T-helper 1 cell (primary cell): ENCODE measurements at regions not wholly inside any gene's neighbourhood (a gene's known extent, or its start where the extent isn't known, plus 50 kb on each side); places are given as distances from the start of the nearest gene placed in this dataset.

Experiments
- DNase-seq, 5 donors: peaks; one replicate each; pipeline ENCODE4 v3.0.0-alpha.2; 2012 to 2020

DNA sequence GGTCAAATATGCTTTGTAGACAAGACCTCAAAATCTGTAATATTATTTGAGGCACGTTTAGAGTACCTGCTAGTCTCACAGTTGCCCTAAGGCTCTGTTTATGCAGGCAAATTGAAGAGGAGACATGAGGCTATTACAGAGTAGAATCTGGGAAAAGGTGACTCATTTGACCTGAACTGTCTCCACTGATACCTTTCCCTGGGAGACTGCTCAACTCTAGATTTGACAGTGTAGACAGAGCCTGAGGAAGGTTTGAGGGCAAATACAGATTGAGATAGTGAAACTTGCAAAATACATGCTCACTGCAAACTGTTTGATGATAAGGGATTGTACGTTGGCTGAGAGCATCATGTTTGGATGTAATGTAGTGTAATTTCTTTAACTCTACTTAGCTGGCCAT is 1266.6 kb upstream of the CDH8 start:
- DNase-seq = no peak

DNA sequence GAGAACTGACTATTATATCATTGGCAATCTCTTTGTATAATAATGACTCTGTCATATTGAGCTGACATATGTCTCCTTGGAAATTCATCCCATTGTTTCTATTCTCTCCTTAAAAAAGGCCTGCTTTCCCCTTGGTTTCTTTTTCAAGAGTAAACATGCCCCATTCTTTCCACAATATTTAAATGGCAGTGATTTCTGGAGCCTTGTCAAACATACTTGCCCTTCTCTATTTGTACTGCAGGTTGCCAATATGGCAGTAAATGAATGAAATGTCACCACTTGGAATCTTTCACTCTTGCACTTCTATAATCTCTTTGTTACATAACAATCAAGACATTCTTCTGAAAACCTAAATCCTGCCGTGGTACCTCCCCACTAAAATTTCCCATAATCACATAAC is 1265.1 kb upstream of the CDH8 start:
- no peak for DNase-seq

DNA sequence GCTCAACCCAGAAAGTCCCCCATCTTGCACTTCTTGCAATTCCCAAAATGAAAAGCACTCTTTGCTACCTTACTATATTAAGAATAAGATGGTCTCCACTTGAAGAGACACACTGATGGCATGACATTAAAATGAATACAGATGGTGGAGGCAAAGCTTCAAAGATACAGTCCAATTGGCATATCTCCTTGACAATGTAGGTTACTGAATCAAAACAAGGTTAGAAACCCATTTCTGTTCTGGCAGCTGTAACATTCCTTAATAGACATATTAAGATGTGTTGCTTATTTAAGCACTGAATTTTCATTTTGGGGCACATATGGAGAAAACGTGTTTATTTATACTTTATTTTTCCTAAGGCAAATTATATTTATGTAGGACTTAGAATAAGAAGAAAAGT is 1262.8 kb upstream of the CDH8 start:
- DNase-seq = no peak

DNA sequence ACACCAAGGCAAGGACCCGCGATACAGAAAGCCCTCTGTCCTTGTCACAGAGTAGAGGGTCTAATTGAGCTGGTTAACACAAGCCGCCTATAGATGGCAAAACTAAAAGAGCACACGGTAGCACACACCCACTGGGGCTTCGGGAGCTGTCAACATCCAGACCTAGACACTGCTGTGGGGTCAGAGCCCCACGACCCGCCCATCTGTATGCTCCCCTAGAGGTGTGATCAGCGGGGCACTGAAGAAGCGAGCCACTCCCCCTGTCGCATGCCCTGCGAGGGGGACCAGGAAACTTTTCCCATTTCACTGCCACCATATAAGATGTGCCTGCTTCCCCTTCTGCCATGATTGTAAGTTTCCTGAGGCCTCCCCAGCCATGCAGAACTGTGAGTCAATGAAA is 1255.8 kb upstream of the CDH8 start:
- no peak for DNase-seq

DNA sequence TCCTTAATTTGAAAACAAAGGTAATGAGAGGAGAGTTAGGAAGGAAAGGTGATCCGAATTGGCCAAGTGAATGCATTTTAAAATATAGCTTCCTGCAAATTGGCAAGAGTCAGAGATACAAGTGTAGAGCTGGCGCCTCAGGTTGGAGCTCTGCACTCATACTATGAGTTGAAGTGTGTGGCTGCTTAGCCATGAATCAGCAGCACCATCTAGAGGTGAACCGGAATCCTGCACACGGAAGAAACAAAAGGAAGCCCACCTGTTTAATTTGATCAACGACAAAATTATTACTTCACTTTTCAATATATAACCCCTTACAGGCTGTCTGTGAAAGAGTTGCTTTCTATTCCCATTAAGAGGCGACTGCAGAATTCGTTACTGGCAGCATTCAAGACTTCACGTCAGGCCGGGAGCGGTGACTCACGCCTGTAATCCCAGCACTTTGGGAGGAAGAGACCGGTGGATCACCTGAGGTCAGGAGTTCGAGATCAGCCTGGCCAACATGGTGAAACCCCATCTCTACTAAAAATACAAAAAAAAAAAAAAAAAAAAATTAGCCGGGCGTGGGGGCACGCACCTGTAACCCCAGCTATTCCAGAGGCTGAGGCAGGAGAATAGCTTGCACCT is 1253.7 kb upstream of the CDH8 start:
- no peak for DNase-seq

DNA sequence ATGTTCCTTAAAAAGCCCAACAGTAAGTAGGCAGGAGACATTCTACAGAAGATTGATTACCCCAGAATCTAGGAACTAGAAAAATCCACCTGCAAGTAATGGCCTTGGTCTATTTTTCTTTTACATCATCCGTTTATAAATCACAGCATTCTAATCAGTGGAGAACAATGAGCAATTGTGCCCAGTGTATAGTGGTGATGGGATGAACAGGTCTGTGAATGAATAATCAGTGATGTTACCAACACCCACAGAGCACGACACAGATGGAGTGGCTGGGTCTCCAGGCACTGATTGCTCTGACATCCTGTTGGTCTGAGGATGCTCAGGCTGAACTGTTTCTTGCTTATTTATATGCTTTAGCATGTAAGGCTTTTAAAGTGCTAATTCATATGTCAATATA is 1251.2 kb upstream of the CDH8 start:
- DNase-seq = no peak

DNA sequence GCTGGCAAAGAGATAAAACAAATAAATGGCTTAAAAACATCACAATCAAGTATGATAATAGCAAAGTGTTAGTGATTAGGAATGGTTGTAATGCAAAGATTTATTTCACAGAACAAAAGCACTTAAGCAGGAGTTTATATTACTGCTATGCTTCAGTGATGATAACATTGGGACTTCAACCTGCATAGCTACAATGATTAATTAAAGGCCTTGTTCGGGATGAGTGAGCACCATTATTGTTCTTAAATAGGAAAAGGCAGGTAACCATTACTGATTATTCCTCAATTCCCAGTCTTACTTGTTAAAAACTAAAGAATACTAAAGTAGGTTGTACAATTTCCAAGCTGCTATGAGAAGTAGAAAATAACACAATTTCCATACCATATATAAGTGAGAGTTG is 1247.5 kb upstream of the CDH8 start:
- no peak for DNase-seq

DNA sequence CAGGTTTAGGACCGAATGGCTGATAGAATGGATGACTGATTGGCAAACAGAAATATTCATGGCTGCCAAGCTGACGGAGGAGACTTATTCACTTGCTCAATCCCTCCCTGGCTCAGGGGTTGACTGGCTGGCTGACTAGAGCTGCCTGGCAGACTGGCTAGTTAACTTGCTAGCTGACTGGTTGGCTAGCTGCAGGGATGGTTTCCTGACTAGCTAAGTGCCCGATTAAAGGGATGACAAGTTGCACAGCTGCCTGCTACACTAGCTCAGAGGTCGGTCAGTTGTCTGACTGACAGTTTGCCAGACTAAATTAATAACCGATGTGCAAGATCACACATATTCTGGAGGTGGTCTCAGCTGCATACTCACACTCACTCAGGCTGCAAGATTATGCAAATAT is 1208.4 kb upstream of the CDH8 start:
- no peak for DNase-seq

DNA sequence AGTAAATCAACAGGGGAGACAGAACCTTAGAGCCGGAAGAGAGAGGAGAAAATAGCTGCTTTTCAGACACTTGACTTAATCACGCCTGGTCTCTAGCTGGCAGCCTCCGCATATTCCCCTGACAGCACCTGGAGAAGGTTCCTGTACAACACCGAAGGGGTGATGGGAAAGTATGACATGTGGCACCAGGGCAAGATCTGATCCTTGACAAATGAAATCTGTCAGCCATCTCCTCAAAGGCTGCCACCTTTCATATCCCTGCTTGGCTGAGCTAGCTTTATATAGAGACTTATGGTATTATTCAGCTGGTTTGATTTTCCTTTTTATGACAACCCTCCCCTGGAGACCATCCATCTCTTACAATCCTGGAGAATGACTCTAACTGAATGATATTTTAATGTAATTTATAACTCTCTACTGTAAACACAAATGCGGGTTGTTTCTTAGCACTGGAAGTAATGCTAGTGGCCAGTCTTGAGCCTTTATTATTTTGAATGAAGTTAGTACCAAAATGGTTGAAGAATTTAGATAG is 1205.3 kb upstream of the CDH8 start:
- DNase-seq = no peak

DNA sequence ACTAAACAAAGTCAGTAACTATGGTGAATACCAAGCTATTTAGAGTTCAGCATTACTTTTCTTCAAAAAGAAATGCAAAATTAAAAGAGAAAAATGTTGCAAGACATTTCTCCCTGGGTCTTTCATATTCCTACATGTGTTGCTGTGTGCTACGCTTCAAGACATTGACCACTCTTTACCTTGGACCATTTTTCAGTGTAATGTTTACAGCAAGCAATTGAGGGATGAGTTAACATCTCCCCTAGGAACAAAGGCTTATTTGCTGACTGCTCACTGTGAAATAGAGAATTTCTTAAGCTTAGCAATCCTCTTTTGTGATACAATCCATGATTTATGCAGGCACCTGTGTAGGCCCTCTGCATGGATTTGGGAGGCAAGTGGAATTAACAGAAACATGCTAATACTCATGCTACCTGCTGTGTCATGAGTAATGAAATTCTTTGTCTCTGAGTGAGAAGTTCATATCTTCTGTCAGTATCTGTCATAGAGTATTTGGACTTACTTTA is 1202.9 kb upstream of the CDH8 start:
- DNase-seq = no peak

DNA sequence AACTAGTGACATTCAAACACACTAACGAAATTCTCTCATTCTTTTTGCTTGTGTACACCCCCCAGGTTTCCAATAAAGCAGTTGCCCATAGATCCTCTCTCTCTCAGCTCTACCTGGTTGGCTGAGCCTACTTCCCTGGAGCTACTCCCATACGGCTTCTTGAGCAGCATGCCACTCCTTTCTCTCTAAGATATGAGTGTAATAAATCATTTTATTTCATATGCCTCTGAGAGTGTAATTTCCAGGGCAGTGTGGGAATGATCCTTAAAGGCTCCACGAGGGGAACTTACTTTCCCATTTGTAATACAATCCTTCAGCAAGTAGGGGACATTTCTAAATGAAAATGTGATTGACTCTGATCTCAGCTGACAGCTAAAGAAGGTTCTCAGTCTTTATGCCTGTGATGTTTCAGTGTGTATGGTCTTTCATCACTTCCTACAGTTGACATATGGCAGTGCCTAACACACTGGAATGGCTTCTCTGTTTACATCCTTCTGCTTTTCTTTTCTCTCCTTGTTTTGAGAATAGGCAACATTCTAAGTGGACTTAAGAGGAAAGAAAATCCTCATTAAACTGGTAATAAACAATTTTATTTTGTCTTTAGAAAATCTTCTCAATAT is 1194.3 kb upstream of the CDH8 start:
- no peak for DNase-seq

DNA sequence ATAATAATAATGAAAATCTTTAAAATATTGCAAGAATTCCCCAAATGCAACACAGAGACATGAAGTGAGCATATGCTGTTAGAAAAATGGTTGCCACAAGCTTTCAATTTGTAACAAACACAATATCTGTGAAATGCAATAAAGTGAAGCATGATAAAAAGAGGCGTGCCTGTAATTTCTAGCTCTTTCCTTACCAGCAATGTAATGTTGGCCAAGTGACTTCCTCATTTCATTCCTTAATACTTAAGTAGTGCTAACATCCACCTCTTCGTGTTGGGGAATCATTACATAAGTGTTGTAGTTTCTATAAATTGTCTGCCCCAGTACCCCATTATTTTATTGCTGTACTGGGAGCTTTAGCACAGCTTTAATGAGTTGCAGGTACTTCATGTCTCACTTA is 1192.0 kb upstream of the CDH8 start:
- no peak for DNase-seq

DNA sequence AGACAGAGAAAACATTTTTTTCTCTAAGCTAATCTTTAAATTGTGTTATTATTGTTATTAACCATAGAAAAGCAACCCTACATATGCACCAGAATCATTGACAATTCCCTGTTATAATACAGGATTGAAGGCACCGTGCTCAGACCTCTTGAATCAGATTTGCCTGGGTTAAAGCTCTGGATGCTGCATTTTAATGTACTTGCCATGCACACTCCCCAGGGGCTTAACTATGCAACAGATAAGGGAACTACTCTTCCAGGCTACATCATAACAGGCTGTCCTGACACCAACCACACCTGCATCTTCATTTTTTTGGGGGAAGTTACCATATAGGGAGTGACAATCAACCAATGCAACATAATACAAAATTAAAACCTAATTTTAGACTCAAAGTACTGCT is 1187.6 kb upstream of the CDH8 start:
- no peak for DNase-seq

DNA sequence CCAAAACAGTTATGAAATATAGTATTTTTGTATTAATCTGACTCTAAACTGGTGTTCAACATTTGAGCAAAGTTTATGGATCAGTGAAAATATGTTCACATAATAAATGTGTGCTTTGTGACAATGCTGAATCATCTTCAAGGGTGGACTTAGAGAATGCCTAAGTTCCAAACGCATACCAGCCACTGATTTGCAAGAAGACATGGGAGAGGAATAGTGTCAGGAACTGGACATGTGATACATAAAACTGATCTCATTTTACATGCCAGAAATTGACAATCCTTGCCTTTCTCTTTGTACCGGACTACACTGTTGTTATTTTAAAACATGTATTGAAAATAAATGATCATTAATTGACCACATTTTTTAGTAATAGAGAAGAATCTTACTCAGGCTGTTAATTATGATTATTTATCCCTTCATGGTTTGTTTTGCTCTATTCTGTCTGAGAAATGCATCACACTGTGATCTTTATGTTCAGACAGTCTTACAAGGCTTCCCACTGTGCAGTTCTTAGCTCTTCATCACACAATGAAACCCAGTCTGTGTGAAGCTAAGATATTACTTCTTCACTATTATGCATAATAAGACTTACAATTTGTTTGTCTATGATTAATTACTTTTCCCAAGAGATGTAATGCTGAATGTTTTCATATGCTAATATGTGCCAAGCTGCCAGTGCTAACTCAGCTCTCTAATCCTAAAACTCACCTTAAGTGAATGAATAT is 1180.6 kb upstream of the CDH8 start:
- no peak for DNase-seq

DNA sequence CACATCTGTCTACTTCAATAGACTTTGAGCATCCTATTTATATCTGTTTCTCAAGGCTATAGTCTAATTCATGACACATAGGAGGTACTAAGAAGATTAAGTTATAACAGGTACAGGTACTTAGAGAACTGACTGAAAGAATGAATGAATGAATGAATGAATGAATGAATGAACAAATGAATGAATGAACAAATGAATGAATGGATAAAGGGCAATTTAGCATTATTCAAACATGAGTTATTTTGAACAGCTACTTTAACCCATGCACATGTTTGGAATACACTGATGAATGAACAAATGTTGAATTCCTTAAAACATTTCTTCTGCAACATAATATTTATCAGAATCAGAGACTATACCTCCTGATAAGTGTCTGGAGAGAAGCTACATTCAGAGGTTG is 1165.6 kb upstream of the CDH8 start:
- DNase-seq = no peak

DNA sequence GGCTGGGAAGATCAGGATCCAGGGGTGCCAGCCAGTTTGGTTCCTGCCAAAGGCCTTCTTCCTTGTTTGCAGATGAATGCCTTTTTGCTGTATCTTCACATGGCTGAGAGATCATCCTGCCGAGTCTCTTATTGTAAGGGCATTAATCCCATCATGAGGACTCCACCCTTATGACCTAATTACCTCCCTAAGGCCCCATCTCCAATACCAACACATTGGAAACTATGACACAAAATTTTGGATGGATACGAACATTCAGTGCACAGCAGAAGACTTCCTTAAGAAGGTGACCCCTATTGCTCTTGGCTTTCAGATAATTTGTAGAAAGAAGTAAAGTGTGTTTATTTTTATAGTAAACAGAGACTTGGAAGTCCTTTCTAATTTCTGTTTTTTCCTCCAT is 1164.7 kb upstream of the CDH8 start:
- no peak for DNase-seq

DNA sequence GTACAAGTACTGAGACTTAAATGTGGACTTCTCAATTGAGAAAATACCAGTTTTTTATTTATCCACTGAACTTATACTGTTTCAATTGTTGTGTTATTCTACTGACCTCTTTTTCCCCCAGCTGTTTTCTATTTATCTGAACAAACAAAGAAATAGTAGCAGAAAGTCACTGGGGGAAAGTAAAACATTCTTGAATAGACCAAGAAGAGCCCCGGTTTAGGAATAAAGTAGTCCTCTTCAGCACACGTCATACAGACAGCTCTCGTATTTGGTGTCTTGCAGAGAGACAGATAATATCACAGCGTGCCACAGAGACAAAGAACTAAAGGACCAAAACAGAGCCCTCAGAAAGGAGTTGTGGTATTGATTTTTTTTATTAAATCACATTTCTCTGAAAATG is 1159.1 kb upstream of the CDH8 start:
- DNase-seq = no peak

DNA sequence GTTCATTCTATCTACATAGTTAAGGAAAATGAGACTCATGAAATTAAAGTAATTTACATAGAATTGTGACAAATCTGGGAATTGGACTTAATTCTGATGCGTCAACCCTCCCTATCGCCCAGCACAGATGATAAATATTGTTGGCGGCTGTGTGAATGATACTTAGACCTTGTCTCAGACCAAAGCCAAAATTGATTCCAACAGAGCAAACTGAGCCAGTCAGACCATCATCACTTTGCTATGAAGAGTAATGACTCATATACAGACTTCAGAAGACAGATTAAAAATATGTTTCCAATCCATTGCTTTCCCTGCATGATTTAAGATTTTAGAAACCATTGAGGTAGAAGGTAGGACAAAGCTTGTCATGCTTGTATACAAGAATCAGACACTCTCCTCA is 1156.7 kb upstream of the CDH8 start:
- DNase-seq = no peak

DNA sequence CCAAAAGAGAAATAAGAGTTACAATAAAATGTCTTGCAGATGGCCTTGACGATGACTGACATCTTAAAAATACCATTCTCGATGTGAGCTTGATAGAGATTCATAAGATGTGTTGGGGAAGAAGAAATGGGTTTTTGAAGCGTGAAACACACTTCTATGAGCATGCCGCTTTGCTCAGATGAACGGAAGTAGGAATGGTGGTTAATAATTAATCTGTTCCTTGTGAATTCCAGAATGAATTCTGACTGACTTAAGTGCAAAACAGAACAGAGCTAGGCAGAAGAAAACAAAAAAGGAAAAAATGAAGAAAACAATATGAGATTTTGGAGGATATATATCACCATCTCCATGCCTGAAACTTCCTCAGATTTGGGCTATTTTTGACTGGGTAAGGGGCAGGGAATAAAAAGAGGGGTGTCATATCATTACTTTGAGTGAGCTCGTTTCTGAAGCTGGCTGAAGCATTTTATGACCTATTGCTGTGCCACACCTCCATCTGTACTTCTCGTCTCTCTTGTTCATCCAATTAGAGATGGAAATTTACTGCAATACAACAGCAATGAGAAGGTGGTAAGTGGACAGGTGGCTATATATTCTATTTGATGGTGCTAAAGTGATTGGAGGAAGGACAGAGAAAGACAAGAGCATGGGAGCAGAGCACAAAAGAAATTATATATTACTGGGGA is 1152.0 kb upstream of the CDH8 start:
- DNase-seq = no peak

DNA sequence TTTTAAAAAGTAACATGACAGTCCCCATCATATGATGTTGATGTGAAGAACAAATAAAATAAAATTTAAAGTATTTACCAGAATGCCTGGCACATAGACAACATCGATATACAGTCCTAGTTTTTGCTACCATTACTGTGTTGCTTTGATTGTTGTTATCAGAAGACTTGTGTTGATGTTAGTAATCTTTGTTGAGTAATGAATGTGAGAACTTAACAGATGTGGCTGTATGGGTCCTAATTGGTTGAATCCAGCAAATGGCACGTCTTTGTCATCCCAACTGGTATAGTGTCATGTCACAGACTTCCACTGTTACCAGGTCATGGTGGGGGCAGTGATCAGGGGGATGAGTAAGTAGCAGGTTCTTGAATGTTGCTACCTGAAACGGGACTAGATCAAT is 1151.4 kb upstream of the CDH8 start:
- no peak for DNase-seq

DNA sequence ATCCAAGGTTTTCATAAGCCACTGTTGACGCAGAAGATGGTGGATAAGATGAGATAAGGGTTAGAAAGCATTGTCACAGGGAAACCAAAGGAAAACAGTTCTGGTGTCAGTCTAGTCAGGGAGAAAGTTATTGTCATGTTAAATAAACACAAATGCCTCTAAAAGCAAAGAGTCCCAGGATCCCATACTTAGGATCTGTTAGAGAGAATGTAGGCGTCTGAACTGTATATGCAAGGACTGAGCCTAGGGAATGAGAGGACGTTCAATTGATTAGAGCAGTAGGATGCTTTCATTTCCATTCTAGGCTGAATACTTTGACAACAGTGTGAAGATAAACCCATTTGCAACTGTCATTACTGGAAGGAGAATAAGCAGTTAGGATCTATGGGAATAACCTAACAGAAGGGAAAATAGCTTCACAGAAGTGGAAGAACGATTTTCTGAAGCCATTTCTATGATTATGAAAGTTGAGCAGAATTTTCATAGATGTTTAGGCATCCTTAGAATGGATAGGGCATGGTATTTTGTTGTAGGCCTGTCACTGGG is 1149.1 kb upstream of the CDH8 start:
- no peak for DNase-seq

DNA sequence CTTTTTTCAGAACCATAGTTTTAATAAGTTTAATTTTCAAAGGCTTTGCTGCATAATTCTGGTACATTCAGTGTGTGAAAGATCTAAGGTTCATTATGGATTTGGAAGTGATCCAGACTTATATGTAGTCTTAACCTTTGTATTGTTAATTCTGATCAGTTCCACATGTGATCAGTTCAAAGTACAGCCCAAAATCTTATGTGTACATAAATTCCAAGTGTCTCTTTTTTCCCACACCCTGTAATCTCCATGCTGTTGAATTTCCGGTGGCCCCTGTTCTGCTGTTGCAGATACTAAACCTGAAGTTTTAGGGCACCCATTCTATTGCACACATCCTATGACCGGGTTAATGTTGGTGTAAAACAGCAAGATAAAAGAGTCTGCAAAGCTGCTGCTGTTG is 1147.5 kb upstream of the CDH8 start:
- no peak for DNase-seq

DNA sequence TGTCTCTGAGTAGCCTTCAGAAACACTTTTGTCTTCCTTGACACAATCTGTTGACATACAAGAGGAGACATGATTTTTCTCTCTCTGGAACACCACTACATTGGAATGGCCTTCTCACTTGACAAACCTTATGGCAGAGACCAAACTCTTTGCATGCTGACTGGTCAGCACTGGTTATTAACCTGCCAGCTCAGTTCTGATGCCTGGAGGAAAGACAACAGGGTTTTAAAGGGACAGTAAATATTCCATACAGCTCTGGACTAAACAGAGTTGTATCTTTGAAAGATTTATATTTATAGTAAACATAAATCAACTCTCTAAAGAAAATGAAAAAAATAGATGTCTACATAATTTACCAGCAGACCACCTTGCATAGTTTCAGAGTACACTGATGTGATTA is 1139.1 kb upstream of the CDH8 start:
- DNase-seq = no peak
